NCI-H2029 (cell line): ENCODE measurements at regions not wholly inside any gene's neighbourhood (a gene's known extent, or its start where the extent isn't known, plus 50 kb on each side); places are given as distances from the start of the nearest gene placed in this dataset.

ENCODE experiments used
- DNase-seq: peaks from one replicate; lab custom pipeline; 2025; lab: John Stamatoyannopoulos, UW

GRCh38 chr11:120013325-120014250 lies 124.3 kb downstream of the TRIM29 start:
- no peak for DNase-seq

- no peak for DNase-seq
These were observed 125.7 kb downstream of the TRIM29 start for GRCh38 chr11:120012245-120012644.

GRCh38 chr11:120011836-120012235 lies 126.1 kb downstream of the TRIM29 start:
- DNase-seq, result no peak

GRCh38 chr11:120010775-120011174 lies 127.1 kb downstream of the TRIM29 start:
- DNase-seq, result no peak

- DNase-seq, result no peak
These were observed 128.0 kb downstream of the TRIM29 start for GRCh38 chr11:120009938-120010337.

DNA sequence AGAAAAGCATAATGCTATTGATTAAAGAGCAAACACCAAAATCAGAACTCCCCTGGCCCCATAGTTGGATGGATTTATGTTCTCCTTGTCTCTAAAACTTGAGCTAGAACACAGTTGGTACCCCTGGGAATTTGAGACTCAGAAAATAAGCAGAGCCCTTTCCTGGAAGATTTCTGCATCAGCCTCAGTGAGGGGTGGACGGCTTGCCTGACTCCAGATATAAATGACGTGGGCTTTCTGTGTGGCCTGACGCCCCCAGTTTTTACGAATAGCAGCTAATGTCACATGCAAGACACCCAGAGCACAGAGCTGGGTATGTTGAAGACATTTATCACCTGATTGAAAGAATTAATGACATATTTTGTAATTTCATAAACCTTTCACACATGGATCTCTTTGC lies 130.8 kb downstream of the TRIM29 start:
- no peak for DNase-seq

GRCh38 chr11:120004723-120005122 lies 133.2 kb downstream of the TRIM29 start:
- no peak for DNase-seq

GRCh38 chr11:120001178-120002090 lies 136.5 kb downstream of the TRIM29 start:
- DNase-seq, result no peak

DNA sequence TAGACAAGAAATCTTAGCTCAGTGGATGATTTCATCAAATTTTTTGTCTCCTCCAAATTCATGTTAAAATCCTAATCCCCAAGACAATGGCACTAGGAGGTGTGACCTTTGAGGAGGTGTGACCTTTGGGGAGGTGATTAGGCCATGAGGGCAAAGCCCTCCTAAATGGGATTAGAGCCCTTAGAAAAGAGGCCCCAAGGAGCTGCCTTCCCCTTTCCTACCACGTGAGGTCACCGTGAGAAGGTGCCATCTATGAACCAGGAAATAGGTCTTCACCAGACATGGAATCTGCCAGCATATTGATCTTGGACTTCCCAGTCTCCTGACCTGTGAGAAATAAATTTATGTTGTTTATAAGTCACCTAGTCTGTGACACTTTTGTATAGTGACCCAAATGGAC lies 138.7 kb downstream of the TRIM29 start:
- peak; percentile 42 for DNase-seq

- no peak for DNase-seq
These were observed 141.4 kb downstream of the TRIM29 start for GRCh38 chr11:119996556-119996955.

- DNase-seq, result no peak
These were observed 142.0 kb downstream of the TRIM29 start for GRCh38 chr11:119995730-119996491.

DNA sequence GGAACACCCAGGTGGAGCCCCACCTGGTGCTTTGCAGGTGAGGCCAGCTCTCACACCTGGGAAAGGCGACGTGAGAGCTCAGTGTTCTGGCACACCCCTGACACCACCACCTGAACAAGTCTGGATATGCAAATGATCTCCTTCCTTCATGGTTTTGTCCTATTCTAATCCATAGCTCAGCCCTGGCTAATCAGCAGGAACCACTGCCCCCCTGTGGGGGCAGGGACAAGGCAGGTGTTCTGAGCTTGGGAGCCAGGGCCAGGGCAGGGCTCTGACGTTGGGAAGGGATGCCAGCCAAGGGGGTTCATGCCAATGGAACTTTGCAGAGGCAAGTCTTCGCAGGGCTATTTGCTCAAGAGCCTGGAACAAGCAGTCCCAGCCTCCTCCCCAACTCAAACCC lies 144.2 kb downstream of the TRIM29 start:
- peak; percentile 56 for DNase-seq

DNA sequence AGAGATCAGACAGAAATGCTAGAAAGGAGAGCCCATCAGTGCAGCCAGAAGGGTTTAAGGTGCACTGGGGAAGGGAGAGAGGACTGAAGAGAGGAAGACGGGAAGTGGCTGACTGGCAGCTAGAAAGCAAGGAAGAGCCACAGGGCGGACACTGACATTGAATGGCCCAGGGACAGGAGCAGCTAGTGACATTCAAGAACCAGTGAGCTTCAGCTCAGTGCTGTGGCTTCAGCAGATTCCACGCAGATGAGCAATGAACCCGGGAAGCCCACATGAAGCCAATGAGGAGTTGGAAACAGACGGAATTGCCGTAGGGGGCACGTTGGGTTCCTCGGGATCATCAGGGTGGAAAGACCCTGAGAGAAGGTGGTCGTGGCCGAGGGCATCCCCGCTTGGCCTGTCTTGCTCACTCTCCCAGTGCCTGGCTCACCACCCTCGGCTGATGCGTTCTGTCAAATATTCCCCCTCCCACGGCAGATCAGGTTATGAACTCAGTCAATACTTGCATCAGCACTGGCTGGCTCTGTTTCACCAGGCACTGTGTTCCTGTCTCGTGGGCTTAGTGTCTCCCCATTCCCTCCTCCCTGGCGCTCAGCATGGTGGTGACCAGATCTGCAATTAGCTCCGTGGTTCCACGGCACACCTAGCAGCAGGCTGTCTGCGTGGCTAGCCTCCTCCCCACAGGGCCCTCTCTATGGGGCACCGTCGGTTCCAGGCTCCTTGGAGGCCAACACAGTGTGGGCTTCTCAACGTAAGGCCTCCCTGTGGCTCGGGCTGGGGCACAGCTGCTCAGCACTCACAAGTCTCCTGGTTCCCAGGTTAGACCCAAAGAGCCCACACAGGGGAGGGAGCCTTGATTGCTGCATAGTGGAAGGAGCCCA lies 145.5 kb downstream of the TRIM29 start:
- no peak for DNase-seq

DNA sequence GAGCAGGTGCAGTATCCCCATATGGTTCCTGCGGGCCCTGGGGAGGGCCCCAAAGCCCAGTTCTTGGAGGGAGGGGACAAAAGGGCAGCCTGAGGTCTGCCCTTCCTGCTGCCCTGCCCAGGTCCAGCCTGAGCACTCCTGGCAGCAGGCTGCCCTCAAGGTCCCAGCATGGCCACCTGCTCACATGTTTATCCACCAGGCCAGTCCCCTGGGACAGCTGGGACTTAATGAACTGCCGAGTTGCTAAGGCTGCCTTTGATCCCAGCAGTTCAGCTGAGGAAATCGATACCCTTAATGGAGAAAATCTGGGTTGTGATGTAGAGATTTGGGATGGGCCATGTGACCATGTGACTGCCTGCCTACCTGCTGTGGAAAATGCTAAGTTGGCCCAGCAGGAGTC lies 146.2 kb downstream of the TRIM29 start:
- DNase-seq, result no peak

- no peak for DNase-seq
These were observed 146.9 kb downstream of the TRIM29 start for GRCh38 chr11:119991022-119991404.

- DNase-seq, result no peak
These were observed 147.4 kb downstream of the TRIM29 start for GRCh38 chr11:119990309-119991021.

GRCh38 chr11:119989159-119989821 lies 148.6 kb downstream of the TRIM29 start:
- no peak for DNase-seq

DNA sequence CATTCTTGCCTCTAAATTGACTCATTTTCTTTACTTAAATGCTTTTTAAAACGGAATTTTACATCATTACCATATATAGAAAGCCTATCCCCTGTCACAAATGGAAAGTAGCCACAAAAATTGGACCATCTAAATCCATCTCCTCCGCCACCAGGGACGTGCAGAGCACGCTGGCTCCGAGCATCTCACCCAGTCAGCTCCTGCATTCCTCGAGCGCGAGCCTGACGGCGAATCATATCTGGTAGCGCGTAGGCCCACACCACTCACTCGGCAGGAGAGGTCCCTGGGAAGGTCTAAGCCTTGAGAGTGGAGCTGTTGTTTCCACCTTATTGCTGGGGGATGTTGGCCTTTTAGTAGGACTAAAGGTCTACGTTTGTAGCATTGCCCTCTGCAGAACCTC lies 152.4 kb downstream of the TRIM29 start:
- DNase-seq, result no peak

DNA sequence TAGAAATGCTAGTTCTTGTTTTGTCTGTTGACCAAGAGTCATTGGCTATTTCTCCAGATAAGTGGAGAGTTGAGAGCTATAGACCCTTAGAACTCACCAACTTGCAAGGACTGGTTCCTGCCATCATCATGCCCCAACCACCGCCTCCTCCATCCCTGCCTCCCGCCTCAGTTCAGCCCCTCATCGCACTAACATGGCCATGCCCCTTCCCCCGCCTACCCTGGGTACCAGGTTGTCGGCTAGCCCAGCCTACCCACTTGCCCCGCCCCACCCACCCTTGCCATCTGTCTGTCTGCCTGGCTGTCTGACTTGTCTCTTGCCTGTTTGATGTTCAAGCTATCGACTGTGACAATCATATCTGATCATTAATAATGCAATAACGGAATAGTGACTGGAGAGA lies 154.1 kb downstream of the TRIM29 start:
- no peak for DNase-seq

GRCh38 chr11:119983240-119983732 lies 154.6 kb downstream of the TRIM29 start:
- DNase-seq, result no peak
